ENCODE measurements at regions not wholly inside any gene's neighbourhood (a gene's known extent, or its start where the extent isn't known, plus 50 kb on each side); places are given as distances from the start of the nearest gene placed in this dataset.

DNA sequence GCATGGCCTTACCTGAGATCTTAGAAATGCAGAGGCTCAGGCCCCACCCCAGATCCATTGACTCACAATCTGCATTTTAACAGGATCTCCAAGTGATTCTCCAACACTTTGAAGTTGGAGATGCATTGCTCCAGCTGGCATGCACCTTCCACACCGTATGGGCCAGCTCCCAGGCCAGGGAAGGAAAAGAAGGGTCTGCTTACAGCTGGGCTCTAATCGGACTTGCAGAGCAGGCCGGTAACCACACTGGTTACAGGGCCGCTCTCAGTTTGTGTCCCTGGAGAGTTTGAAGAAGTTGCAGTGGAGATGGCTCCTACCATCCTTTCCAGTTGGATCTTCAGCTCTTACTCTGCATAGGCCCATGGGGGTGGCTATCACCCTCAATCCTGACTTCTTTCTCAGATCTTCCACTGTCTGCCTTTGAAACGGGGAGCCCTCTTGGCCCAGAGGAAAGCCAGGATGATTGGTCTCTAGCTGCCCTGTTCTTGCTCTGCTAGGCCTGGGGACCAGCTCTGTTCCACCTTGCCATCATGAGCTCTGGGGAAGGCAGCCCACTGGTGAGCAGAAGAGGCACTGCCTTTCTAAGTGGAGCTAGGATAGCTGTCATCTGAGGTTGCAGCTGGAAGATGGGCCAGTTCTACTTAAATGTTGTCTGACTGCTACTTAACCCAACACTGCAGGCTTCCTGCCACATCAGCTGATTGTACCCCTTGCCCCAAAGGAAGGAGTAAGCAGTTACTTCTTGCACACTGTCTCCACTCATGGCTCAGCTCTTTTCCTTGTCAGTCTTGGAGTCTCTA is 105.6 kb upstream of the NAV2 start:
- Histone ChIP-seq H3K27ac (ENCODE audit: low read depth, low read length) (no peak overlapping the region), H3K36me3 (ENCODE audit: control insufficient read depth in 1 of 2, insufficient read depth in 2 of 2, low read length in 2 of 2) (no peaks in the 10 kb centered on the region), H3K27me3 (ENCODE audit: control insufficient read depth in 1 of 2, insufficient read depth in 2 of 2, low read length in 2 of 2) (no peaks in the 10 kb centered on the region), H3K9ac (ENCODE audit: low read depth in 1 of 2, low read length in 2 of 2) (no peak overlapping the region), H3K4me1 (ENCODE audit: control insufficient read depth in 1 of 2, insufficient read depth in 2 of 2, low read length in 2 of 2) (no peaks in the 10 kb centered on the region), H3K9me3 (ENCODE audit: control insufficient read depth in 1 of 2, low read length in 2 of 2) (peaks cover 0 to 4% of the 10 kb centered on the region in 2 donors), H3K4me3 (ENCODE audit: low read depth in 1 of 2, low read length in 2 of 2) (no peak overlapping the region)

DNA sequence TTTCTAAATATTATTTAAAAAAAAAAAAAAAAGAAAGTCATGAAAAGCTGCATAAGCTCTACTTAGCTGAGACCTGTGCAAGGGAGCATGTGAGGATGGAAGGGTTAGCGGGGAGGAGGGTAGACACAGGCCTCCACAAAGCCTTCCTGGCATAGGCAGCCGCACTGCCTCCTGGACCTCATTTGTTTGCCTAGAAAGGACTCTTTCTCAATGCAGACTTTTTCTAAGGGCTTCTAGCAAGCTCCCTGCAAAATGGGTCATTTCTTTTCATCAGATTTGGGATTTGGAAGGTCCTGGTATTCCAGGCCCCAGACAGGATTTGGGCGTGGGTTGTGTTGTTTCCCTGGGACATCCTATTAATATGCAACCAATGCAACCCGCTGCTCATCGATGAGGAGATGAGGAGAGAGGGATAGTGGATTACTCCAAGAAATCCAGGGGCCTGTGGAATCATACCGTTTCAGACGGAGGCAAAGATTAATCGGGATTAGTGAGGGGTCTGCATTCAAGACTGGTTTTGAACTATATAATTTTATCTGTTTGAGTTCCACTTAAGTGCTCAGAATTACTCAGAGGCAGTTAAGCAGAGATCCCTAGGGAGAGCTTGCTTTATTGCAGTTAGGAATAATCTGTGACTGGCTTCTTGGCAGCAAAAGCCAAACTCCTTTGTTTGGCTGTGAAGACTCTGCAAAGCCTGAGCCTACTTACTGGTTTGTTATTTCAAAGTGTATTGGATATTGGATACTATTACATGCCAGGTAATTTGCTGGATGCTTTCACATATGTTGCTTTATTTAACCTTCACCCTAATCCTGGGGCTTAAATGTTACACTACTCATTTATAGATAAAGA is 106.9 kb upstream of the NAV2 start:
- H3K9ac ChIP-seq (ENCODE audit: low read depth in 1 of 2, low read length in 2 of 2) = no peak overlapping the region
- H3K4me3 ChIP-seq (ENCODE audit: low read depth in 1 of 2, low read length in 2 of 2) = no peak overlapping the region
- H3K36me3 ChIP-seq (ENCODE audit: control insufficient read depth in 1 of 2, insufficient read depth in 2 of 2, low read length in 2 of 2) = no peaks in the 10 kb centered on the region
- H3K27me3 ChIP-seq (ENCODE audit: control insufficient read depth in 1 of 2, insufficient read depth in 2 of 2, low read length in 2 of 2) = no peaks in the 10 kb centered on the region
- H3K27ac ChIP-seq (ENCODE audit: low read depth, low read length) = no peak overlapping the region
- no peaks in the 10 kb centered on the region for H3K4me1 ChIP-seq (ENCODE audit: control insufficient read depth in 1 of 2, insufficient read depth in 2 of 2, low read length in 2 of 2)
- H3K9me3 ChIP-seq (ENCODE audit: control insufficient read depth in 1 of 2, low read length in 2 of 2) = no peaks in the 10 kb centered on the region

DNA sequence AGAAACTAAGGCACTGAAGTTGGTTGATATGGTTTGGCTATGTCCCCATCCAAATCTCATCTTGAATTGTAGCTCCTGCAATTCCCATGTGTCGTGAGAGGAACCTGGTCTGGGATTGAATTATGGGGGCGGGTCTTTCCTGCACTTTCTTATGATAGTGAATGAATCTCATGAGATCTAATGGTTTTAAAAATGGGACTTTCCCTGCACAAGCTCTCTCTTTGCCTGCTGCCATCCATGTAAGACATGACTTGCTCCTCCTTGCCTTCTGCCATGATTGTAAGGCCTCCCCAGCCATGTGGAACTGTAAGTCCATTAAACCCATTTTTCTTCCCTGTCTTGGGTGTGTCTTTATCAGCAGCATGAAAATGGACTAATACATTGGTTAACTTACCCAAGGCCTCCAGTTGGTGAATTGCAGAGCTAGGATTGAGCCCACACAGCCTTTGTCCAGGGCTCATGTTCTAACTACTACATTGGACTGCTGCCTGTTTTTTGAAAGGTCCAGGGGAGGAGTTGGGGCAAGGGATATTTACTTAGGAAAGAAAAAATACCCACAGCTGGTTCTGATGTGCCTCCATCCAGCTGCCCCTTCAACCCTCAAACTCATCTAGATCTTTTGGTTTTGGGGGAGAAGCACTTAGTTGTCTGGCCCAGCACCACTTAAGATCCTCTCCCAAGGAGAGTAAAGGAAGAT is 107.8 kb upstream of the NAV2 start:
- Histone ChIP-seq H3K36me3 (ENCODE audit: control insufficient read depth in 1 of 2, insufficient read depth in 2 of 2, low read length in 2 of 2) (no peaks in the 10 kb centered on the region), H3K27ac (ENCODE audit: low read depth, low read length) (no peak overlapping the region), H3K9ac (ENCODE audit: low read depth in 1 of 2, low read length in 2 of 2) (no peak overlapping the region), H3K27me3 (ENCODE audit: control insufficient read depth in 1 of 2, insufficient read depth in 2 of 2, low read length in 2 of 2) (no peaks in the 10 kb centered on the region), H3K9me3 (ENCODE audit: control insufficient read depth in 1 of 2, low read length in 2 of 2) (no peaks in the 10 kb centered on the region), H3K4me1 (ENCODE audit: control insufficient read depth in 1 of 2, insufficient read depth in 2 of 2, low read length in 2 of 2) (no peaks in the 10 kb centered on the region), H3K4me3 (ENCODE audit: low read depth in 1 of 2, low read length in 2 of 2) (no peak overlapping the region)

DNA sequence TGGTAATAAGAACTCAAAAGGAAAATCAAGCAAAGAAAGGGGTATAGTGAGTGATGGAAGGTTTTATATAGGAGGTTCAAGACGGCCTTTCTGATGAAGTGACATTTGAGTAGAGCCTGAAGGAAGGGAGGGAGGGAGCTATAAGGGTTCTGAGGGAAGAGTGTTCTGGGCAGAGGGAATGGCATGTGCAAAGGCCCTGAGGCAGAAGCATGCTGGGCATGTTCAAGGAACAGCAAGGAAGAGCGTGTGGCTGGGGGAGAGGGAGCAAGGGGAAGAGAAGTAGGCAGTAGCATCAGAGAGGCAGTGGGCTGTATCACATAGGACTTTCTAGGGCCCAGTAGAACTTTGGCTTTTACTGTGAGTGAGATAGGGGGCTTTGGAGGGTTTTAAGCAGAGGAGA is 108.9 kb upstream of the NAV2 start:
- Histone ChIP-seq H3K9ac (ENCODE audit: low read depth in 1 of 2, low read length in 2 of 2) (no peak overlapping the region), H3K27ac (ENCODE audit: low read depth, low read length) (no peak overlapping the region), H3K27me3 (ENCODE audit: control insufficient read depth in 1 of 2, insufficient read depth in 2 of 2, low read length in 2 of 2) (no peaks in the 10 kb centered on the region), H3K4me3 (ENCODE audit: low read depth in 1 of 2, low read length in 2 of 2) (no peak overlapping the region), H3K36me3 (ENCODE audit: control insufficient read depth in 1 of 2, insufficient read depth in 2 of 2, low read length in 2 of 2) (no peaks in the 10 kb centered on the region), H3K9me3 (ENCODE audit: control insufficient read depth in 1 of 2, low read length in 2 of 2) (no peaks in the 10 kb centered on the region), H3K4me1 (ENCODE audit: control insufficient read depth in 1 of 2, insufficient read depth in 2 of 2, low read length in 2 of 2) (no peaks in the 10 kb centered on the region)

DNA sequence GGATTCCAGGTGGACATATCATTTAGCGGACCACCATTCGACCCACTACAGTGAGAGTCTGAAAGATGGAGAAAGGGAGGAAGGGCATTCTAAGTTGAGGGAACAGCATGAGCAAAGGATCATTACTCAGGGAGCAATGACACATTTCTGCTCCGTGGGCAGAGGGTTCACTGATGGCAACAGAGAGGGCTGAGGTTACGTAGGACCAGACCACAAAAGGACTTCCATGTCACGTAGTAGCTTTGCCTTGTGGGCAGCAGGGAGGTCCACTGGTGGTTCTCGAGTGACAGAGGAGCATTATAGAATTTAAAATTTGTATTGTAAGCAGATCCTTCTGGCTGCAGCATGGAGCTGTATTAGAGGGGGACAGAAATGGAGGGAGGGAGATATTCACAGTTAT is 109.7 kb upstream of the NAV2 start:
- H3K27ac ChIP-seq (ENCODE audit: low read depth, low read length) = no peak overlapping the region
- no peaks in the 10 kb centered on the region for H3K36me3 ChIP-seq (ENCODE audit: control insufficient read depth in 1 of 2, insufficient read depth in 2 of 2, low read length in 2 of 2)
- no peaks in the 10 kb centered on the region for H3K9me3 ChIP-seq (ENCODE audit: control insufficient read depth in 1 of 2, low read length in 2 of 2)
- no peaks in the 10 kb centered on the region for H3K27me3 ChIP-seq (ENCODE audit: control insufficient read depth in 1 of 2, insufficient read depth in 2 of 2, low read length in 2 of 2)
- no peaks in the 10 kb centered on the region for H3K4me1 ChIP-seq (ENCODE audit: control insufficient read depth in 1 of 2, insufficient read depth in 2 of 2, low read length in 2 of 2)
- no peak overlapping the region for H3K4me3 ChIP-seq (ENCODE audit: low read depth in 1 of 2, low read length in 2 of 2)
- no peak overlapping the region for H3K9ac ChIP-seq (ENCODE audit: low read depth in 1 of 2, low read length in 2 of 2)

DNA sequence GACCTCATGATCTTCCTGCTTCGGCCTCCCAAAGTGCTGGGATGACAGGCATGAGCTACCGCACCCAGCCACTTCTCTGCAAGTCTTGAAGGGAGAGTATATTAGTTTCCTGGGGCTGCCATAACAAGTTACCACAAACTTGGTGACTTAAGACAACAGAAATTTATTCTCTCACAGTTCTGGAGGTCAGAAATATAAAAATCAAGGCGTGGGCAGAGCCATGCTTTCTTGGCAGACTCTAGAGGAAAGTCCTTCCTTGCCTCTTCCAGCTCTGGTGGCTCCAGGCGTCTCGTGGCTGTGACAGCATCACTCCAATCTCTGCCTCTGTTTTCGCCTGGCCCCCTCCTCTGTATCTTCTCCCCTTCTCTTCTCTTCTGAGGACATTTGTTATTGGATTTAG is 110.2 kb upstream of the NAV2 start:
- no peak overlapping the region for H3K27ac ChIP-seq (ENCODE audit: low read depth, low read length)

DNA sequence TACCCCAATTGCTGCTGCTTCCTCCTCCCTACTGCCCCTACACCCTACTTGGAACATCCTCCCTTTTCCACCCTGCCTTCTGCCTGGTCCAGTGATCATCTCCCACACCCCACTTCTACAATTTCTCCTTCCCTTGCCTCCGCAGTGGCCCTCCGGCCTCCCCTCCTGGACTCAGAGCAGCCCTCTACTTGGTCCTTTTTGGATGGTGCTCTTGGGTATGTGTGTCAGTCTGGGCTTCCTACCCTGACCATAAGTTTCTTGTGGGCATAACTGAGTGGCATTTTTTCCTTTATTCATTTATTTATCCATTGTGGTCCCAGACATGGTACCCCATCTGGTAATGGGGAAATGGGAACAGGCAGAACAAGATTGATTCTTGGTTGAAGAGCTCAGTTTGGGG is 111.4 kb upstream of the NAV2 start:
- H3K9ac ChIP-seq (ENCODE audit: low read depth in 1 of 2, low read length in 2 of 2) = no peak overlapping the region
- H3K4me3 ChIP-seq (ENCODE audit: low read depth in 1 of 2, low read length in 2 of 2) = no peak overlapping the region
- no peaks in the 10 kb centered on the region for H3K36me3 ChIP-seq (ENCODE audit: control insufficient read depth in 1 of 2, insufficient read depth in 2 of 2, low read length in 2 of 2)
- H3K4me1 ChIP-seq (ENCODE audit: control insufficient read depth in 1 of 2, insufficient read depth in 2 of 2, low read length in 2 of 2) = no peaks in the 10 kb centered on the region
- no peak overlapping the region for H3K27ac ChIP-seq (ENCODE audit: low read depth, low read length)
- no peaks in the 10 kb centered on the region for H3K27me3 ChIP-seq (ENCODE audit: control insufficient read depth in 1 of 2, insufficient read depth in 2 of 2, low read length in 2 of 2)
- H3K9me3 ChIP-seq (ENCODE audit: control insufficient read depth in 1 of 2, low read length in 2 of 2) = no peaks in the 10 kb centered on the region

More for the DNA sequence above, 110.2 kb upstream of the NAV2 start:
- Histone ChIP-seq H3K36me3 (ENCODE audit: control insufficient read depth in 1 of 2, insufficient read depth in 2 of 2, low read length in 2 of 2) (no peaks in the 10 kb centered on the region), H3K4me1 (ENCODE audit: control insufficient read depth in 1 of 2, insufficient read depth in 2 of 2, low read length in 2 of 2) (no peaks in the 10 kb centered on the region), H3K27me3 (ENCODE audit: control insufficient read depth in 1 of 2, insufficient read depth in 2 of 2, low read length in 2 of 2) (no peaks in the 10 kb centered on the region), H3K9me3 (ENCODE audit: control insufficient read depth in 1 of 2, low read length in 2 of 2) (no peaks in the 10 kb centered on the region), H3K4me3 (ENCODE audit: low read depth in 1 of 2, low read length in 2 of 2) (no peak overlapping the region), H3K9ac (ENCODE audit: low read depth in 1 of 2, low read length in 2 of 2) (no peak overlapping the region)

DNA sequence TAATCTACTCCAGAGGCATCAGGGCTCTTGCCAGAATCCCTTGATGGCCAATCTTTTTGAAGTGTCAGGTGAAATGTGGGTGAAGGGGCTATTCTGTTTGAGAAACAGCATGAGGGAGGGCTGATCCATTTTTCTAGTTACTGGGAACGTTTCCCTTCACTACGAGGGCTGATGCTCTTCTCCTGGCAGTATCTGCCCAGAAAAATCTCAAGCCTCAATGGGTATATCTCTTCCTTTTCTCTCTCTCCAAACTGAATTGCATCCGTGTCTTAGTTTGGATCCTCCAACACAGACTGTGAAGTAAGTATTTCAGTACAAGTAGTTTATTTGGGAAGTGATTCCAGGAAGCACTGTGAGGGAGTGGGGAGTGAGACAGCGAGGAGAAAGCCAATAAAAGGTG is 113.0 kb upstream of the NAV2 start:
- H3K27ac ChIP-seq (ENCODE audit: low read depth, low read length) = no peak overlapping the region
- no peaks in the 10 kb centered on the region for H3K4me1 ChIP-seq (ENCODE audit: control insufficient read depth in 1 of 2, insufficient read depth in 2 of 2, low read length in 2 of 2)
- no peaks in the 10 kb centered on the region for H3K27me3 ChIP-seq (ENCODE audit: control insufficient read depth in 1 of 2, insufficient read depth in 2 of 2, low read length in 2 of 2)
- H3K9ac ChIP-seq (ENCODE audit: low read depth in 1 of 2, low read length in 2 of 2) = no peak overlapping the region
- no peaks in the 10 kb centered on the region for H3K36me3 ChIP-seq (ENCODE audit: control insufficient read depth in 1 of 2, insufficient read depth in 2 of 2, low read length in 2 of 2)
- H3K4me3 ChIP-seq (ENCODE audit: low read depth in 1 of 2, low read length in 2 of 2) = no peak overlapping the region
- no peaks in the 10 kb centered on the region for H3K9me3 ChIP-seq (ENCODE audit: control insufficient read depth in 1 of 2, low read length in 2 of 2)

DNA sequence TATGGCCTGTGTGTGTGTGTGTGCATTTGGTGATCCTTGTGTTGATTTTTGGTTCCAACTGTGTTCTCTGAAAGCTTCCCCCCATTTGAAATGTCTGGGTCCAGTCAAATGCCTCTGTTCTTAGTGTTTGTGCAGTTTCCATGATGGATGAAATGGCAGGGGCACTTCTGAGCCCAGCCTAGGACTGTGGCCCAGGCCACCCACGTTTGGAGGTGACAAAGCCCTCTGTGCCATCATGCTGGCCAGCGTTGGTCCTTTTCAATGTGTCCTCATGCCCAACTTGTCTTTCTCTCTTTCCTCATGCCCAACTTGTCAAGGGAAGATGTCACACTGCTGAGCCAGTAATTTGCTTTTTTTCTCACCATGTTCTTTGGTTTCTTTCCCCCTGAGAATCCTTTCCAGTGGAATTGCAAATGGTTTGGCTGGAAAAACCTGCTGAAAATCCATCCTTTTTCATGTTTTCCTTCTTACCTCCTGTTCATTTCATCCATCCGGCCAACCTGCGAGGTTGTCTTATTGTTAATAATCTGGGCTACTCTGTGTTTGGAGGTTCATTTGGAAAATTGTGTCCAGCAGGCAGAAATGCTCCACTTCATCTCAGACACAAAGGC is 113.7 kb upstream of the NAV2 start:
- no peaks in the 10 kb centered on the region for H3K4me1 ChIP-seq (ENCODE audit: control insufficient read depth in 1 of 2, insufficient read depth in 2 of 2, low read length in 2 of 2)
- no peak overlapping the region for H3K9ac ChIP-seq (ENCODE audit: low read depth in 1 of 2, low read length in 2 of 2)
- no peaks in the 10 kb centered on the region for H3K9me3 ChIP-seq (ENCODE audit: control insufficient read depth in 1 of 2, low read length in 2 of 2)
- H3K27ac ChIP-seq (ENCODE audit: low read depth, low read length) = no peak overlapping the region
- H3K36me3 ChIP-seq (ENCODE audit: control insufficient read depth in 1 of 2, insufficient read depth in 2 of 2, low read length in 2 of 2) = no peaks in the 10 kb centered on the region
- no peak overlapping the region for H3K4me3 ChIP-seq (ENCODE audit: low read depth in 1 of 2, low read length in 2 of 2)
- H3K27me3 ChIP-seq (ENCODE audit: control insufficient read depth in 1 of 2, insufficient read depth in 2 of 2, low read length in 2 of 2) = no peaks in the 10 kb centered on the region

DNA sequence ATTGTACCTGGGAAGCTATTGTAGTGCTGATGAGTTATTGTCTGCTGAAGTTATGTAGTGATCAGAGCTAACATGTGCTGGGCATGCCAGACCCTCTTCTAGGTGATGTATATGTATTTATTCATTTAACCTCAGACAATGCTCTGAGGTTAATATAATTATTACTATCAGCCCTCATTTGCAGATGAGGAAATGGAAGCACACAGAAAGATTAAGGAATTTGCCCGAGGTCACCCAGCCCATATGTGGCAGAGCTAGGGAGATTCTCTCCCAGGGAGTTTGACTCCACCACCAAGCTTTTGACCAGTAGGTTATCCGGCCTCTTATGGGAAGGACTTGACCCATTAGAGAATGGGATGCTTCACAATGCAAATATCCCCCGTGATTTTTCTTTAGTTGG is 114.2 kb upstream of the NAV2 start:
- Histone ChIP-seq H3K27me3 (ENCODE audit: control insufficient read depth in 1 of 2, insufficient read depth in 2 of 2, low read length in 2 of 2) (no peaks in the 10 kb centered on the region), H3K36me3 (ENCODE audit: control insufficient read depth in 1 of 2, insufficient read depth in 2 of 2, low read length in 2 of 2) (no peaks in the 10 kb centered on the region), H3K4me1 (ENCODE audit: control insufficient read depth in 1 of 2, insufficient read depth in 2 of 2, low read length in 2 of 2) (no peaks in the 10 kb centered on the region), H3K4me3 (ENCODE audit: low read depth in 1 of 2, low read length in 2 of 2) (no peak overlapping the region), H3K27ac (ENCODE audit: low read depth, low read length) (no peak overlapping the region), H3K9ac (ENCODE audit: low read depth in 1 of 2, low read length in 2 of 2) (no peak overlapping the region), H3K9me3 (ENCODE audit: control insufficient read depth in 1 of 2, low read length in 2 of 2) (no peaks in the 10 kb centered on the region)

Data from duodenal mucosa (tissue), 2 donors.